WTC11 (cell line): ENCODE measurements at regions not wholly inside any gene's neighbourhood (a gene's known extent, or its start where the extent isn't known, plus 50 kb on each side); places are given as distances from the start of the nearest gene placed in this dataset.

ENCODE experiments used
- ATAC-seq: fragments of 200-7000 bp; cut with Tn5 transposase; 2 replicates; pipeline ENCODE4 v1.10.0; 2021; ENCODE audit warnings: mild to moderate bottlenecking, moderate library complexity
- CTCF ChIA-PET: fragments of 300-600 bp; sonication (Branson Sonifier 250); formaldehyde crosslinking; loops from one replicate; lab custom pipeline; 2021; ENCODE audit warnings: antibody characterized with exemption; lab: Charles Lee
- POLR2A ChIA-PET: fragments of 350-600 bp; sonication (Branson Sonifier 250); formaldehyde crosslinking; loops from one replicate; lab custom pipeline; 2021; ENCODE audit warnings: antibody characterized with exemption; lab: Charles Lee
- DNase-seq: peaks from one replicate; pipeline ENCODE4 v3.0.0; 2021; ENCODE audit warnings: low spot score
- H3K27ac Mint-ChIP-seq: 2 replicates; pipeline ENCODE4 v1.8.0; 2021; ENCODE audit warnings: mixed read lengths
- H3K27me3 Mint-ChIP-seq: 2 replicates; pipeline ENCODE4 v1.8.0; 2021; ENCODE audit warnings: low read depth, mild to moderate bottlenecking, moderate library complexity, mixed read lengths
- H3K36me3 Mint-ChIP-seq: 2 replicates; pipeline ENCODE4 v1.8.0; 2021; ENCODE audit warnings: mixed read lengths
- H3K4me1 Mint-ChIP-seq: 2 replicates; pipeline ENCODE4 v1.8.0; 2022; ENCODE audit warnings: mixed read lengths
- H3K4me3 Mint-ChIP-seq: 2 replicates; pipeline ENCODE4 v1.8.0; 2021; ENCODE audit warnings: mild to moderate bottlenecking, moderate library complexity, mixed read lengths
- H3K9me3 Mint-ChIP-seq: 2 replicates; pipeline ENCODE4 v1.8.0; 2021; ENCODE audit warnings: mixed read lengths
- CBFB ChIP-seq: sonication (generic); formaldehyde crosslinking; IDR thresholded peaks from 2 replicates; pipeline ENCODE4 v1.8.1; 2022; ENCODE audit warnings: mild to moderate bottlenecking, low read depth, missing genetic modification reagents
- CREB1 ChIP-seq: sonication (generic); formaldehyde crosslinking; IDR thresholded peaks from 2 replicates; pipeline ENCODE4 v1.8.0; 2023; ENCODE audit warnings: mild to moderate bottlenecking, missing genetic modification reagents
- EMX1 ChIP-seq: fragments of 250-450 bp; sonication (Bioruptor Pico); IDR thresholded peaks from 2 replicates; pipeline ENCODE4 v1.8.0; 2021; ENCODE audit warnings: mild to moderate bottlenecking
- FOXJ3 ChIP-seq: sonication (generic); formaldehyde crosslinking; IDR thresholded peaks from 2 replicates; pipeline ENCODE4 v1.9.0; 2021; ENCODE audit warnings: missing genetic modification reagents, mild to moderate bottlenecking, borderline replicate concordance
- GRHL2 ChIP-seq: fragments of 250-450 bp; sonication (Bioruptor Pico); IDR thresholded peaks from 2 replicates; pipeline ENCODE4 v1.8.0; 2022; ENCODE audit warnings: mild to moderate bottlenecking, moderate library complexity; ENCODE audit not compliant: insufficient replicate concordance, severe bottlenecking
- HMGA2 ChIP-seq: fragments of 250-450 bp; sonication (Bioruptor Pico); IDR thresholded peaks from 2 replicates; pipeline ENCODE4 v1.4.0; 2021; ENCODE audit warnings: mild to moderate bottlenecking, moderate library complexity
- NFATC4 ChIP-seq: fragments of 250-450 bp; sonication (Bioruptor Pico); IDR thresholded peaks from 2 replicates; pipeline ENCODE4 v1.9.0; 2021; ENCODE audit warnings: mild to moderate bottlenecking
- NR1H2 ChIP-seq: sonication (generic); formaldehyde crosslinking; IDR thresholded peaks from 2 replicates; pipeline ENCODE4 v1.9.0; 2021; ENCODE audit warnings: mild to moderate bottlenecking, moderate library complexity, missing genetic modification reagents
- NR2C2 ChIP-seq: sonication (generic); formaldehyde crosslinking; IDR thresholded peaks from 2 replicates; pipeline ENCODE4 v1.8.0; 2022; ENCODE audit warnings: mild to moderate bottlenecking, missing genetic modification reagents
- PRRX2 ChIP-seq: fragments of 250-450 bp; sonication (Bioruptor Pico); IDR thresholded peaks from 2 replicates; pipeline ENCODE4 v1.8.0; 2021; ENCODE audit warnings: mild to moderate bottlenecking
- SP1 ChIP-seq: sonication (generic); formaldehyde crosslinking; conservative IDR thresholded peaks from 2 replicates; pipeline ENCODE4 v1.8.1; 2022; ENCODE audit warnings: missing genetic modification reagents
- TCF7 ChIP-seq: sonication (generic); formaldehyde crosslinking; IDR thresholded peaks from 2 replicates; pipeline ENCODE4 v1.8.0; 2022; ENCODE audit warnings: mild to moderate bottlenecking, low read depth, missing genetic modification reagents, moderate library complexity
- TEAD1 ChIP-seq: sonication (generic); formaldehyde crosslinking; IDR thresholded peaks from 2 replicates; pipeline ENCODE4 v1.8.0; 2022; ENCODE audit warnings: mild to moderate bottlenecking, missing genetic modification reagents
- TP53 ChIP-seq: sonication (generic); formaldehyde crosslinking; IDR thresholded peaks from 2 replicates; pipeline ENCODE4 v1.8.1; 2023; ENCODE audit warnings: mild to moderate bottlenecking, missing genetic modification reagents
- ZBTB21 ChIP-seq: sonication (generic); formaldehyde crosslinking; IDR thresholded peaks from 2 replicates; pipeline ENCODE4 v1.8.1; 2023; ENCODE audit warnings: mild to moderate bottlenecking, missing genetic modification reagents, borderline replicate concordance
- ZNF121 ChIP-seq: sonication (generic); formaldehyde crosslinking; IDR thresholded peaks from 2 replicates; pipeline ENCODE4 v1.8.0; 2023; ENCODE audit warnings: missing genetic modification reagents
- ZNF138 ChIP-seq: sonication (generic); formaldehyde crosslinking; conservative IDR thresholded peaks from 2 replicates; pipeline ENCODE4 v1.8.1; 2022; ENCODE audit warnings: mild to moderate bottlenecking, moderate library complexity, missing genetic modification reagents
- ZNF232 ChIP-seq: sonication (generic); formaldehyde crosslinking; IDR thresholded peaks from 2 replicates; pipeline ENCODE4 v1.8.0; 2022; ENCODE audit warnings: mild to moderate bottlenecking, missing genetic modification reagents
- TF ChIP-seq, protein P1 (sequence below): sonication (generic); formaldehyde crosslinking; IDR thresholded peaks from 2 replicates; pipeline ENCODE4 v1.8.0; 2022; ENCODE audit warnings: mild to moderate bottlenecking, missing genetic modification reagents
- TF ChIP-seq, protein P2 (sequence below): sonication (generic); formaldehyde crosslinking; IDR thresholded peaks from 2 replicates; pipeline ENCODE4 v1.8.0; 2022; ENCODE audit warnings: missing genetic modification reagents
- TF ChIP-seq, protein P3 (sequence below): fragments of 250-450 bp; sonication (Bioruptor Pico); IDR thresholded peaks from 2 replicates; pipeline ENCODE4 v2.1.2; 2022; ENCODE audit warnings: mild to moderate bottlenecking, moderate library complexity
- TF ChIP-seq, protein P4 (sequence below): fragments of 250-450 bp; sonication (Bioruptor Pico); IDR thresholded peaks from 2 replicates; pipeline ENCODE4 v1.8.0; 2021; ENCODE audit warnings: mild to moderate bottlenecking
- TF ChIP-seq, protein P5 (sequence below): sonication (generic); formaldehyde crosslinking; IDR thresholded peaks from 2 replicates; pipeline ENCODE4 v1.8.1; 2022; ENCODE audit warnings: mild to moderate bottlenecking, moderate library complexity, missing genetic modification reagents
- TF ChIP-seq, protein P6 (sequence below): fragments of 250-450 bp; sonication (Bioruptor Pico); IDR thresholded peaks from 2 replicates; pipeline ENCODE4 v1.9.0; 2021; ENCODE audit warnings: mild to moderate bottlenecking

DNA sequence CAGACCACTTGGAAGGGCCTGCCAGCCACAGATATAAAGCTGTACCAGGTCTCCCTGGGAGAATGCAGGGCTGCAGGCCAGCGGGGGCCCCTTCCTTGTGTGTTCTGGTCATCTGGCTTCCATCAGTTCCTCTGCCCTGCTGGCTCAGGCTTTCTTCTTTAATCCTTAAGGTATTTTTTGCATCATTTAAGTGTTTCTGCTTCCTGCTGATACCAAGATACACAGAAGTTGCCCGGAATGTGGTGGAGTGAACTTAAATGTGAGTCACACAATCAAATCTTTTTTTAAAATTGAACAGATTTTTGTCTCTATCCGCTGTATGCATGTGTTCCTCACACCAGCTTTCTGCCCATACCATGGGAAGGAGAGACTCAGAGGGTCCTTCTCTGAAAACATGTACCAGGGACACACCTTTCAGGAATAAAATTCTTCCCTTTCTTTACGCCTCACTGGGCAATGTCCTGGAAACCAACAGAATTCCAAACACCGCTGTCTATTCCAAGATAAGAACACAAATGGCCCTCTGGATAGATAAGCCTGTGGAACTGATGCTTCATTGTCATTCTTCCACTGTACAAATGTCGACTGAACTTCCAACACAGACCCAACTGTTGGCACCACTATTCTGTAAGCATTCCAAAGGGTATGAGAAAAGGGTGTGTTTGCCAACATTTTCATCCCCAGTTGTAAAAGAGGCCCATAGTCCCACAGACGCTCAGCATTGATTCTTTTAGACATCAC is 206.2 kb upstream of the MYLIP start (continued):
- TF ChIP-seq TP53 (CRISPR knock-in tag), result no peak
- TF ChIP-seq, protein P1, sequence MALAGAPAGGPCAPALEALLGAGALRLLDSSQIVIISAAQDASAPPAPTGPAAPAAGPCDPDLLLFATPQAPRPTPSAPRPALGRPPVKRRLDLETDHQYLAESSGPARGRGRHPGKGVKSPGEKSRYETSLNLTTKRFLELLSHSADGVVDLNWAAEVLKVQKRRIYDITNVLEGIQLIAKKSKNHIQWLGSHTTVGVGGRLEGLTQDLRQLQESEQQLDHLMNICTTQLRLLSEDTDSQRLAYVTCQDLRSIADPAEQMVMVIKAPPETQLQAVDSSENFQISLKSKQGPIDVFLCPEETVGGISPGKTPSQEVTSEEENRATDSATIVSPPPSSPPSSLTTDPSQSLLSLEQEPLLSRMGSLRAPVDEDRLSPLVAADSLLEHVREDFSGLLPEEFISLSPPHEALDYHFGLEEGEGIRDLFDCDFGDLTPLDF (CRISPR knock-in tag), result no peak

DNA sequence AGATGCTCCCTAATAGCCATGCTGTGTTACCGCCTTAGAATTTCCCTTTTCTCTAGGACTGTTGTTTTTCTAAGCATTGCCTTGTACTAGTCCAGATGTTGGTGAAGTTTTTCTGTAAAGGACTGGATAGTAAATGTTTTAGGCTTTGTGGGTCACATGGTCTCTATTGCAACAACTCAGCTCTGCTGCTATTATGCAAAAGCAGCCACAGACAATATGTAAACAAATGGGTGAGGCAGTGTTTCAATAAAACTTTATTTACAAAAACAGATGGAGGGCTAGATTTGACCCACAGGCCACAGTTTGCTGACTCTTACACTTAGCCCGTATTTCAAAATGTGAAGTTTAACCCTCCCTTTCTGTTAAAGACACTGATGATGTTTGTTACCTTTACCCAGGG is 207.6 kb upstream of the MYLIP start:
- Mint-ChIP-seq H3K9me3 (peaks cover 14% of the 10 kb centered on the region), H3K4me3 (no peak overlapping the region), H3K36me3 (no peaks in the 10 kb centered on the region), H3K4me1 (peaks cover 17% of the 10 kb centered on the region), H3K27me3 (no peaks in the 10 kb centered on the region; the same call in 1 of the 2 replicates), H3K27ac (no peak overlapping the region)
- TF ChIP-seq TEAD1 (no peak), GRHL2 (CRISPR knock-in tag) (no peak), HMGA2 (CRISPR knock-in tag) (no peak), TP53 (CRISPR knock-in tag) (no peak), ZNF121 (CRISPR knock-in tag) (no peak), ZNF138 (no peak), NR1H2 (CRISPR knock-in tag) (no peak), FOXJ3 (CRISPR knock-in tag) (no peak), ZNF232 (CRISPR knock-in tag) (no peak), PRRX2 (CRISPR knock-in tag) (no peak), SP1 (CRISPR knock-in tag) (no peak), ZBTB21 (CRISPR knock-in tag) (no peak), NFATC4 (CRISPR knock-in tag) (no peak)
- TF ChIP-seq, protein P2, sequence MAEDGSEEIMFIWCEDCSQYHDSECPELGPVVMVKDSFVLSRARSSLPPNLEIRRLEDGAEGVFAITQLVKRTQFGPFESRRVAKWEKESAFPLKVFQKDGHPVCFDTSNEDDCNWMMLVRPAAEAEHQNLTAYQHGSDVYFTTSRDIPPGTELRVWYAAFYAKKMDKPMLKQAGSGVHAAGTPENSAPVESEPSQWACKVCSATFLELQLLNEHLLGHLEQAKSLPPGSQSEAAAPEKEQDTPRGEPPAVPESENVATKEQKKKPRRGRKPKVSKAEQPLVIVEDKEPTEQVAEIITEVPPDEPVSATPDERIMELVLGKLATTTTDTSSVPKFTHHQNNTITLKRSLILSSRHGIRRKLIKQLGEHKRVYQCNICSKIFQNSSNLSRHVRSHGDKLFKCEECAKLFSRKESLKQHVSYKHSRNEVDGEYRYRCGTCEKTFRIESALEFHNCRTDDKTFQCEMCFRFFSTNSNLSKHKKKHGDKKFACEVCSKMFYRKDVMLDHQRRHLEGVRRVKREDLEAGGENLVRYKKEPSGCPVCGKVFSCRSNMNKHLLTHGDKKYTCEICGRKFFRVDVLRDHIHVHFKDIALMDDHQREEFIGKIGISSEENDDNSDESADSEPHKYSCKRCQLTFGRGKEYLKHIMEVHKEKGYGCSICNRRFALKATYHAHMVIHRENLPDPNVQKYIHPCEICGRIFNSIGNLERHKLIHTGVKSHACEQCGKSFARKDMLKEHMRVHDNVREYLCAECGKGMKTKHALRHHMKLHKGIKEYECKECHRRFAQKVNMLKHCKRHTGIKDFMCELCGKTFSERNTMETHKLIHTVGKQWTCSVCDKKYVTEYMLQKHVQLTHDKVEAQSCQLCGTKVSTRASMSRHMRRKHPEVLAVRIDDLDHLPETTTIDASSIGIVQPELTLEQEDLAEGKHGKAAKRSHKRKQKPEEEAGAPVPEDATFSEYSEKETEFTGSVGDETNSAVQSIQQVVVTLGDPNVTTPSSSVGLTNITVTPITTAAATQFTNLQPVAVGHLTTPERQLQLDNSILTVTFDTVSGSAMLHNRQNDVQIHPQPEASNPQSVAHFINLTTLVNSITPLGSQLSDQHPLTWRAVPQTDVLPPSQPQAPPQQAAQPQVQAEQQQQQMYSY (CRISPR knock-in tag), result no peak
- no peak for DNase-seq
- POLR2A ChIA-PET, result no interaction called here
- ATAC-seq, result no peak
- CTCF ChIA-PET, result no interaction called here

DNA sequence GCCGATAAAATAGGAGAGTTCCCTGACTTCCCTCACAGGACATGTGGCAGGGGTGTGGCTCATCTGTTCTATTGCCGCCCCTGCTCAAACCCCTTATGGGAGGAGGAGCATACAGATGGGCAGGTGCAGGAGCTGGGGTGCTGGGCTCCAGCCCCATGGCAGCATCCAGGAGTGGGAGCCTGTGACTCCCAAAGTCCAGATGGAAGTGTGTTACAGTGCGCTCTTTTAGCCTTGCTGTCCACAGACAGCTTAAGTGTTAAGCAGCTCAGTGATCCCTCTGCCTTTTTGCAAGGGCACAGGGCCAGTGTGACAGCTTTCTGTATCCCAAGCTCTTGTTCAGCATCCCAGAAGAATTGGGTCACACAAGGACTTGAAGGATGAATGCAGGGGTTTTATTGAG is 212.3 kb upstream of the MYLIP start:
- H3K27me3 Mint-ChIP-seq, result no peaks in the 10 kb centered on the region

More for the DNA sequence above, 212.3 kb upstream of the MYLIP start:
- POLR2A ChIA-PET, result no interaction called here
- H3K9me3 Mint-ChIP-seq, result 0 out of 2 replicates have a peak, but pooled peaks cover 3% of the 10 kb centered on the region
- CTCF ChIA-PET, result interaction anchor here (1.2 kb wide), 1 partner anchor 23 kb away, joined by 3 read pairs; no protein-coding TSS in a partner anchor
- H3K27ac Mint-ChIP-seq, result no peak overlapping the region
- H3K4me1 Mint-ChIP-seq, result peaks cover 54% of the 10 kb centered on the region
- TF ChIP-seq EMX1 (CRISPR knock-in tag) (no peak), TCF7 (CRISPR knock-in tag) (no peak), NR2C2 (CRISPR knock-in tag) (no peak), CREB1 (CRISPR knock-in tag) (no peak), CBFB (CRISPR knock-in tag) (no peak)
- TF ChIP-seq, protein P3, sequence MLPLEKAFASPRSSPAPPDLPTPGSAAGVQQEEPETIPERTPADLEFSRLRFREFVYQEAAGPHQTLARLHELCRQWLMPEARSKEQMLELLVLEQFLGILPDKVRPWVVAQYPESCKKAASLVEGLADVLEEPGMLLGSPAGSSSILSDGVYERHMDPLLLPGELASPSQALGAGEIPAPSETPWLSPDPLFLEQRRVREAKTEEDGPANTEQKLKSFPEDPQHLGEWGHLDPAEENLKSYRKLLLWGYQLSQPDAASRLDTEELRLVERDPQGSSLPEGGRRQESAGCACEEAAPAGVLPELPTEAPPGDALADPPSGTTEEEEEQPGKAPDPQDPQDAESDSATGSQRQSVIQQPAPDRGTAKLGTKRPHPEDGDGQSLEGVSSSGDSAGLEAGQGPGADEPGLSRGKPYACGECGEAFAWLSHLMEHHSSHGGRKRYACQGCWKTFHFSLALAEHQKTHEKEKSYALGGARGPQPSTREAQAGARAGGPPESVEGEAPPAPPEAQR (CRISPR knock-in tag), result no peak
- TF ChIP-seq, protein P4, sequence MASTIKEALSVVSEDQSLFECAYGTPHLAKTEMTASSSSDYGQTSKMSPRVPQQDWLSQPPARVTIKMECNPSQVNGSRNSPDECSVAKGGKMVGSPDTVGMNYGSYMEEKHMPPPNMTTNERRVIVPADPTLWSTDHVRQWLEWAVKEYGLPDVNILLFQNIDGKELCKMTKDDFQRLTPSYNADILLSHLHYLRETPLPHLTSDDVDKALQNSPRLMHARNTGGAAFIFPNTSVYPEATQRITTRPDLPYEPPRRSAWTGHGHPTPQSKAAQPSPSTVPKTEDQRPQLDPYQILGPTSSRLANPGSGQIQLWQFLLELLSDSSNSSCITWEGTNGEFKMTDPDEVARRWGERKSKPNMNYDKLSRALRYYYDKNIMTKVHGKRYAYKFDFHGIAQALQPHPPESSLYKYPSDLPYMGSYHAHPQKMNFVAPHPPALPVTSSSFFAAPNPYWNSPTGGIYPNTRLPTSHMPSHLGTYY (CRISPR knock-in tag), result no peak
- TF ChIP-seq, protein P5, sequence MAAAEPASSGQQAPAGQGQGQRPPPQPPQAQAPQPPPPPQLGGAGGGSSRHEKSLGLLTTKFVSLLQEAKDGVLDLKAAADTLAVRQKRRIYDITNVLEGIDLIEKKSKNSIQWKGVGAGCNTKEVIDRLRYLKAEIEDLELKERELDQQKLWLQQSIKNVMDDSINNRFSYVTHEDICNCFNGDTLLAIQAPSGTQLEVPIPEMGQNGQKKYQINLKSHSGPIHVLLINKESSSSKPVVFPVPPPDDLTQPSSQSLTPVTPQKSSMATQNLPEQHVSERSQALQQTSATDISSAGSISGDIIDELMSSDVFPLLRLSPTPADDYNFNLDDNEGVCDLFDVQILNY, result no peak
- TF ChIP-seq, protein P6, sequence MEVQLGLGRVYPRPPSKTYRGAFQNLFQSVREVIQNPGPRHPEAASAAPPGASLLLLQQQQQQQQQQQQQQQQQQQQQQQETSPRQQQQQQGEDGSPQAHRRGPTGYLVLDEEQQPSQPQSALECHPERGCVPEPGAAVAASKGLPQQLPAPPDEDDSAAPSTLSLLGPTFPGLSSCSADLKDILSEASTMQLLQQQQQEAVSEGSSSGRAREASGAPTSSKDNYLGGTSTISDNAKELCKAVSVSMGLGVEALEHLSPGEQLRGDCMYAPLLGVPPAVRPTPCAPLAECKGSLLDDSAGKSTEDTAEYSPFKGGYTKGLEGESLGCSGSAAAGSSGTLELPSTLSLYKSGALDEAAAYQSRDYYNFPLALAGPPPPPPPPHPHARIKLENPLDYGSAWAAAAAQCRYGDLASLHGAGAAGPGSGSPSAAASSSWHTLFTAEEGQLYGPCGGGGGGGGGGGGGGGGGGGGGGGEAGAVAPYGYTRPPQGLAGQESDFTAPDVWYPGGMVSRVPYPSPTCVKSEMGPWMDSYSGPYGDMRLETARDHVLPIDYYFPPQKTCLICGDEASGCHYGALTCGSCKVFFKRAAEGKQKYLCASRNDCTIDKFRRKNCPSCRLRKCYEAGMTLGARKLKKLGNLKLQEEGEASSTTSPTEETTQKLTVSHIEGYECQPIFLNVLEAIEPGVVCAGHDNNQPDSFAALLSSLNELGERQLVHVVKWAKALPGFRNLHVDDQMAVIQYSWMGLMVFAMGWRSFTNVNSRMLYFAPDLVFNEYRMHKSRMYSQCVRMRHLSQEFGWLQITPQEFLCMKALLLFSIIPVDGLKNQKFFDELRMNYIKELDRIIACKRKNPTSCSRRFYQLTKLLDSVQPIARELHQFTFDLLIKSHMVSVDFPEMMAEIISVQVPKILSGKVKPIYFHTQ (CRISPR knock-in tag), result no peak
- DNase-seq (no peak), ATAC-seq (peak; percentile 17; the same call in 1 of the 2 replicates)
- no peak overlapping the region for H3K4me3 Mint-ChIP-seq
- no peaks in the 10 kb centered on the region for H3K36me3 Mint-ChIP-seq
